ENCODE measurements at regions not wholly inside any gene's neighbourhood (a gene's known extent, or its start where the extent isn't known, plus 50 kb on each side); places are given as distances from the start of the nearest gene placed in this dataset.

GRCh38 chr18:37659906-37660305 lies 94.3 kb upstream of the CELF4 start:
- Histone ChIP-seq H3K79me1 (replicated peaks; ENCODE audit: low read length, poor library complexity, severe bottlenecking) (no peaks in the 10 kb centered on the region), H2BK5ac (ENCODE audit: low read depth, low read length, poor library complexity, severe bottlenecking) (no peak overlapping the region)

GRCh38 chr18:37658894-37659293 lies 93.3 kb upstream of the CELF4 start:
- no peak overlapping the region for H4K91ac ChIP-seq (ENCODE audit: low read length)
- H2AFZ ChIP-seq (ENCODE audit: low read depth, low read length) = no peak overlapping the region
- H2BK15ac ChIP-seq (ENCODE audit: low read depth, poor library complexity, severe bottlenecking) = no peak overlapping the region
- H2AK5ac ChIP-seq (ENCODE audit: low read length, severe bottlenecking) = no peak overlapping the region
- H3K9ac ChIP-seq (ENCODE audit: low read length) = no peak overlapping the region
- H3K23ac ChIP-seq (ENCODE audit: low read length in 2 of 2) = no peak overlapping the region
- H2BK120ac ChIP-seq (ENCODE audit: low read depth, low read length) = no peak overlapping the region
- WGBS = no CpG with 5 or more reads among the region's 1 CpG
- no peak overlapping the region for H3K27ac ChIP-seq (ENCODE audit: low read length, poor library complexity, severe bottlenecking)
- H3K79me1 ChIP-seq (replicated peaks; ENCODE audit: low read length, poor library complexity, severe bottlenecking) = no peaks in the 10 kb centered on the region
- H3K4me3 ChIP-seq (ENCODE audit: insufficient read depth in 1 of 2, low read depth in 1 of 2, low read length in 2 of 2) = no peak overlapping the region
- no peak overlapping the region for H3K18ac ChIP-seq (ENCODE audit: low read depth in 1 of 2, low read length in 2 of 2)
- peaks cover 0 to 3% of the 10 kb centered on the region in 2 experiments for H3K27me3 ChIP-seq (ENCODE audit: control insufficient read depth in 1 of 2, insufficient read depth in 1 of 2, low read length in 2 of 2)
- DNase-seq = no peak
- H3K9me3 ChIP-seq (ENCODE audit: control insufficient read depth, low read length) = no peaks in the 10 kb centered on the region
- no peak overlapping the region for H2BK12ac ChIP-seq (ENCODE audit: low read length in 2 of 2)
- H3K4ac ChIP-seq (ENCODE audit: low read depth in 1 of 2, low read length in 2 of 2) = no peak overlapping the region
- H3K36me3 ChIP-seq (ENCODE audit: control insufficient read depth in 1 of 2, insufficient read depth in 2 of 2, low read depth in 1 of 2, low read length in 2 of 2) = no peaks in the 10 kb centered on the region
- no peak overlapping the region for H3K14ac ChIP-seq (ENCODE audit: low read length in 2 of 2)
- no peak overlapping the region for H3K4me2 ChIP-seq (ENCODE audit: low read length, poor library complexity, severe bottlenecking)
- no peak overlapping the region for H2BK5ac ChIP-seq (ENCODE audit: low read depth, low read length, poor library complexity, severe bottlenecking)
- no peaks in the 10 kb centered on the region for H3K4me1 ChIP-seq (ENCODE audit: control insufficient read depth, insufficient read depth, low read depth, low read length)
- H4K8ac ChIP-seq (ENCODE audit: low read length) = no peak overlapping the region

More at GRCh38 chr18:37659906-37660305, 94.3 kb upstream of the CELF4 start:
- Histone ChIP-seq H2AK5ac (ENCODE audit: low read length, severe bottlenecking) (no peak overlapping the region), H3K9me3 (ENCODE audit: control insufficient read depth, low read length) (no peaks in the 10 kb centered on the region), H3K4me1 (ENCODE audit: control insufficient read depth, insufficient read depth, low read depth, low read length) (no peaks in the 10 kb centered on the region), H3K23ac (ENCODE audit: low read length in 2 of 2) (no peak overlapping the region), H3K36me3 (ENCODE audit: control insufficient read depth in 1 of 2, insufficient read depth in 2 of 2, low read depth in 1 of 2, low read length in 2 of 2) (no peaks in the 10 kb centered on the region), H4K91ac (ENCODE audit: low read length) (no peak overlapping the region), H3K4me3 (ENCODE audit: insufficient read depth in 1 of 2, low read depth in 1 of 2, low read length in 2 of 2) (no peak overlapping the region), H3K4ac (ENCODE audit: low read depth in 1 of 2, low read length in 2 of 2) (no peak overlapping the region), H2BK120ac (ENCODE audit: low read depth, low read length) (no peak overlapping the region), H4K8ac (ENCODE audit: low read length) (no peak overlapping the region), H3K4me2 (ENCODE audit: low read length, poor library complexity, severe bottlenecking) (no peak overlapping the region), H2BK12ac (ENCODE audit: low read length in 2 of 2) (no peak overlapping the region), H3K18ac (ENCODE audit: low read depth in 1 of 2, low read length in 2 of 2) (no peak overlapping the region), H3K14ac (ENCODE audit: low read length in 2 of 2) (no peak overlapping the region), H2AFZ (ENCODE audit: low read depth, low read length) (no peak overlapping the region), H3K27me3 (ENCODE audit: control insufficient read depth in 1 of 2, insufficient read depth in 1 of 2, low read length in 2 of 2) (peaks cover 0 to 3% of the 10 kb centered on the region in 2 experiments), H2BK15ac (ENCODE audit: low read depth, poor library complexity, severe bottlenecking) (no peak overlapping the region), H3K27ac (ENCODE audit: low read length, poor library complexity, severe bottlenecking) (no peak overlapping the region), H3K9ac (ENCODE audit: low read length) (no peak overlapping the region)
- DNase-seq = no peak

GRCh38 chr18:37657493-37657892 lies 91.9 kb upstream of the CELF4 start:
- Histone ChIP-seq H3K9me3 (ENCODE audit: control insufficient read depth, low read length) (no peaks in the 10 kb centered on the region), H3K4ac (ENCODE audit: low read depth in 1 of 2, low read length in 2 of 2) (no peak overlapping the region), H3K27me3 (ENCODE audit: control insufficient read depth in 1 of 2, insufficient read depth in 1 of 2, low read length in 2 of 2) (peaks cover 0 to 3% of the 10 kb centered on the region in 2 experiments), H2BK120ac (ENCODE audit: low read depth, low read length) (no peak overlapping the region), H2BK15ac (ENCODE audit: low read depth, poor library complexity, severe bottlenecking) (no peak overlapping the region), H2BK5ac (ENCODE audit: low read depth, low read length, poor library complexity, severe bottlenecking) (no peak overlapping the region), H3K36me3 (ENCODE audit: control insufficient read depth in 1 of 2, insufficient read depth in 2 of 2, low read depth in 1 of 2, low read length in 2 of 2) (no peaks in the 10 kb centered on the region), H3K14ac (ENCODE audit: low read length in 2 of 2) (no peak overlapping the region), H3K9ac (ENCODE audit: low read length) (no peak overlapping the region), H3K4me2 (ENCODE audit: low read length, poor library complexity, severe bottlenecking) (no peak overlapping the region), H2AFZ (ENCODE audit: low read depth, low read length) (no peak overlapping the region), H2BK12ac (ENCODE audit: low read length in 2 of 2) (no peak overlapping the region), H3K18ac (ENCODE audit: low read depth in 1 of 2, low read length in 2 of 2) (no peak overlapping the region), H3K4me1 (ENCODE audit: control insufficient read depth, insufficient read depth, low read depth, low read length) (no peaks in the 10 kb centered on the region), H2AK5ac (ENCODE audit: low read length, severe bottlenecking) (no peak overlapping the region), H3K23ac (ENCODE audit: low read length in 2 of 2) (no peak overlapping the region), H3K4me3 (ENCODE audit: insufficient read depth in 1 of 2, low read depth in 1 of 2, low read length in 2 of 2) (no peak overlapping the region), H3K79me1 (replicated peaks; ENCODE audit: low read length, poor library complexity, severe bottlenecking) (no peaks in the 10 kb centered on the region), H4K8ac (ENCODE audit: low read length) (no peak overlapping the region), H3K27ac (ENCODE audit: low read length, poor library complexity, severe bottlenecking) (no peak overlapping the region), H4K91ac (ENCODE audit: low read length) (no peak overlapping the region)
- DNase-seq = no peak
- 83% methylated on average over 1 of the region's 1 CpG for WGBS

- H4K91ac ChIP-seq (ENCODE audit: low read length) = no peak overlapping the region
- H3K79me1 ChIP-seq (replicated peaks; ENCODE audit: low read length, poor library complexity, severe bottlenecking) = no peaks in the 10 kb centered on the region
- no peak overlapping the region for H3K14ac ChIP-seq (ENCODE audit: low read length in 2 of 2)
- WGBS = 60% methylated on average over 4 of the region's 4 CpGs
- no peak for DNase-seq
- H3K27ac ChIP-seq (ENCODE audit: low read length, poor library complexity, severe bottlenecking) = no peak overlapping the region
- no peak overlapping the region for H3K9ac ChIP-seq (ENCODE audit: low read length)
- no peak overlapping the region for H2BK12ac ChIP-seq (ENCODE audit: low read length in 2 of 2)
- H2AFZ ChIP-seq (ENCODE audit: low read depth, low read length) = no peak overlapping the region
- H3K4me1 ChIP-seq (ENCODE audit: control insufficient read depth, insufficient read depth, low read depth, low read length) = no peaks in the 10 kb centered on the region
- H4K8ac ChIP-seq (ENCODE audit: low read length) = no peak overlapping the region
- H2AK5ac ChIP-seq (ENCODE audit: low read length, severe bottlenecking) = no peak overlapping the region
- H3K36me3 ChIP-seq (ENCODE audit: control insufficient read depth in 1 of 2, insufficient read depth in 2 of 2, low read depth in 1 of 2, low read length in 2 of 2) = no peaks in the 10 kb centered on the region
- H3K4ac ChIP-seq (ENCODE audit: low read depth in 1 of 2, low read length in 2 of 2) = no peak overlapping the region
- H3K27me3 ChIP-seq (ENCODE audit: control insufficient read depth in 1 of 2, insufficient read depth in 1 of 2, low read length in 2 of 2) = peaks cover 0 to 3% of the 10 kb centered on the region in 2 experiments
- H3K23ac ChIP-seq (ENCODE audit: low read length in 2 of 2) = no peak overlapping the region
- H3K9me3 ChIP-seq (ENCODE audit: control insufficient read depth, low read length) = peaks cover 6% of the 10 kb centered on the region
- no peak overlapping the region for H3K4me2 ChIP-seq (ENCODE audit: low read length, poor library complexity, severe bottlenecking)
- no peak overlapping the region for H3K18ac ChIP-seq (ENCODE audit: low read depth in 1 of 2, low read length in 2 of 2)
- H2BK15ac ChIP-seq (ENCODE audit: low read depth, poor library complexity, severe bottlenecking) = no peak overlapping the region
- H2BK120ac ChIP-seq (ENCODE audit: low read depth, low read length) = no peak overlapping the region
- no peak overlapping the region for H3K4me3 ChIP-seq (ENCODE audit: insufficient read depth in 1 of 2, low read depth in 1 of 2, low read length in 2 of 2)
- H2BK5ac ChIP-seq (ENCODE audit: low read depth, low read length, poor library complexity, severe bottlenecking) = no peak overlapping the region
These were observed 89.3 kb upstream of the CELF4 start for GRCh38 chr18:37654731-37655369.
